Thyroid gland (tissue), 4 donors: ENCODE measurements at regions not wholly inside any gene's neighbourhood (a gene's known extent, or its start where the extent isn't known, plus 50 kb on each side); places are given as distances from the start of the nearest gene placed in this dataset.

Experiments used
- DNase-seq, 2 donors: peaks; one replicate each; pipeline ENCODE4 v3.0.0-alpha.2; 2019
- H3K27ac ChIP-seq, 3 donors: fragments of 200-600 bp; sonication (generic); 1 replicate in 2 of 3; 2 replicates in 1 of 3; pipeline ENCODE4 v1.5.1; 2016 to 2019; ENCODE audit warnings: mild to moderate bottlenecking in 1 of 3, moderate library complexity in 1 of 3
- H3K27me3 ChIP-seq: fragments of 200-600 bp; sonication (generic); one replicate; pipeline ENCODE4 v1.5.1; 2019
- H3K36me3 ChIP-seq, 2 donors: fragments of 200-600 bp; sonication (generic); one replicate each; pipeline ENCODE4 v1.5.1; 2016 to 2019
- H3K4me1 ChIP-seq, 2 donors: fragments of 200-600 bp; sonication (generic); one replicate each; pipeline ENCODE4 v1.5.1; 2017 to 2019
- H3K4me3 ChIP-seq, 3 donors: fragments of 200-600 bp; sonication (generic); replicated peaks in 1 of 3; 1 replicate in 2 of 3; 2 replicates in 1 of 3; pipeline ENCODE4 v1.5.1; 2016; ENCODE audit warnings: mild to moderate bottlenecking in 1 of 3
- H3K9me3 ChIP-seq: fragments of 200-600 bp; sonication (generic); one replicate; pipeline ENCODE4 v1.5.1; 2017
- POLR2A ChIP-seq, 2 donors: fragments of 450-650 bp; IDR thresholded peaks; one replicate each; pipeline ENCODE4 v1.6.1; 2017; ENCODE audit warnings: antibody characterized with exemption in 2 of 2, mild to moderate bottlenecking in 2 of 2, moderate library complexity in 1 of 2
- whole genome bisulfite sequencing, 2 donors: methylation state at CpG; one replicate each; pipeline ENCODE4 v1.1.5; 2017; 5-methylcytosine and 5-hydroxymethylcytosine counted together
- intact Hi-C: fragments of 100-400 bp; cut with DNase I; formaldehyde crosslinking; loops from one replicate; pipeline ENCODE4 v1.15.1; 2023
- TF ChIP-seq, protein P1 (sequence below), 6 experiments: fragments of 200-600 bp in 3 of 6; fragments of 450-650 bp in 3 of 6; sonication (generic) in 3 of 6; IDR thresholded peaks; one replicate each; pipeline ENCODE4 v1.5.1; 2016 to 2019; ENCODE audit warnings: antibody characterized with exemption in 6 of 6, mild to moderate bottlenecking in 2 of 6, inconsistent platforms in 1 of 6, moderate library complexity in 1 of 6

DNA sequence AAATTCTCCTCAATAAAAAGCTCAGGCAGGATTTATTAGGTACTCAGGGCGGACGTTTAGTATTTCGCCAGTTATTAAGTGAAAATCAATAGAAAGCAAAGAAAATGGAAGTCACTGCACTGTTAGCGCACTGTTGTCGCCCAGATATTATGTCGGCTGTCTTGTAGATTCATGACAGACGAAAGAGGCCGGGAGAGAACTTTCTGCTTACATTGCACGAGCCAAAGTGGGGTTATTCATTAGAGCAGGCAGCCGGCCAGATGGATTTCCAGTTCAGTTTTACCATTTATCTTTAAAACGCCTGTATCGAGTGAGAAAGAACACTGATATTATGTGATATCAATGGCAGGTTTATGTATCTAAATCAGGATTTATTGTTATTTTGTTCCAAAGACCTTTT, 866.0 kb upstream of the NR2F2 start:
- Histone ChIP-seq H3K27me3 (no peaks in the 10 kb centered on the region), H3K36me3 (no peaks in the 10 kb centered on the region), H3K27ac (no peak overlapping the region), H3K4me3 (no peak overlapping the region), H3K4me1 (no peaks in the 10 kb centered on the region), H3K9me3 (no peaks in the 10 kb centered on the region)
- TF ChIP-seq, protein P1, sequence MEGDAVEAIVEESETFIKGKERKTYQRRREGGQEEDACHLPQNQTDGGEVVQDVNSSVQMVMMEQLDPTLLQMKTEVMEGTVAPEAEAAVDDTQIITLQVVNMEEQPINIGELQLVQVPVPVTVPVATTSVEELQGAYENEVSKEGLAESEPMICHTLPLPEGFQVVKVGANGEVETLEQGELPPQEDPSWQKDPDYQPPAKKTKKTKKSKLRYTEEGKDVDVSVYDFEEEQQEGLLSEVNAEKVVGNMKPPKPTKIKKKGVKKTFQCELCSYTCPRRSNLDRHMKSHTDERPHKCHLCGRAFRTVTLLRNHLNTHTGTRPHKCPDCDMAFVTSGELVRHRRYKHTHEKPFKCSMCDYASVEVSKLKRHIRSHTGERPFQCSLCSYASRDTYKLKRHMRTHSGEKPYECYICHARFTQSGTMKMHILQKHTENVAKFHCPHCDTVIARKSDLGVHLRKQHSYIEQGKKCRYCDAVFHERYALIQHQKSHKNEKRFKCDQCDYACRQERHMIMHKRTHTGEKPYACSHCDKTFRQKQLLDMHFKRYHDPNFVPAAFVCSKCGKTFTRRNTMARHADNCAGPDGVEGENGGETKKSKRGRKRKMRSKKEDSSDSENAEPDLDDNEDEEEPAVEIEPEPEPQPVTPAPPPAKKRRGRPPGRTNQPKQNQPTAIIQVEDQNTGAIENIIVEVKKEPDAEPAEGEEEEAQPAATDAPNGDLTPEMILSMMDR (IDR thresholded peaks at IDR 0.05), result no peak
- TF ChIP-seq POLR2A (IDR thresholded peaks at IDR 0.05), result no peak
- WGBS, 2 donors, result 69 to 73% methylated on average over 12 of the region's 12 CpGs
- intact Hi-C loops, result no loop called here
- DNase-seq, result no peak

DNA sequence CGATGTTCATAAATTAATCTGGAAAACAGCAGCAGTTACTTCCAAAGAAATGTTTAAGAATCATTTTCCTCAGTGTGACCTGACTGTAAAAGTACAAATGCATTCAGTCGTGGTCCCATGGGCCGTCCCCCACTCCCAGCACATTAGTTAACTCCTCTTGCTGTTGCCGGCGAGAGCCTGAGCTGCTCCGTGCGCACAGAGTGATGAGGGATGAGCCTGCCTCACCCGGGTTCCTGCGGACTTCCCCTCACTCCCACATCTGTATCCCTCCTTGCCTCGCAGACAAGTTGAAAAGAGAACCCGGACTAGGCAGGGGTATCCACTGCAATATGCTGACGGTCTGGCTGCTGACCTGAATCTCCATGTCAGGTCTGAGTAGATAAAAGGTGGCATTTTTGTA, 861.7 kb upstream of the NR2F2 start:
- H3K27me3 ChIP-seq, result no peaks in the 10 kb centered on the region
- no peak for DNase-seq
- WGBS, 2 donors, result 55 to 67% methylated on average over 12 of the region's 12 CpGs
- no peak overlapping the region for H3K4me3 ChIP-seq
- no peaks in the 10 kb centered on the region for H3K36me3 ChIP-seq
- no peak overlapping the region for H3K27ac ChIP-seq
- no peaks in the 10 kb centered on the region for H3K9me3 ChIP-seq
- intact Hi-C loops, result no loop called here
- H3K4me1 ChIP-seq, result no peaks in the 10 kb centered on the region
- TF ChIP-seq, protein P1 (IDR thresholded peaks at IDR 0.05), result no peak
- TF ChIP-seq POLR2A (IDR thresholded peaks at IDR 0.05), result no peak

DNA sequence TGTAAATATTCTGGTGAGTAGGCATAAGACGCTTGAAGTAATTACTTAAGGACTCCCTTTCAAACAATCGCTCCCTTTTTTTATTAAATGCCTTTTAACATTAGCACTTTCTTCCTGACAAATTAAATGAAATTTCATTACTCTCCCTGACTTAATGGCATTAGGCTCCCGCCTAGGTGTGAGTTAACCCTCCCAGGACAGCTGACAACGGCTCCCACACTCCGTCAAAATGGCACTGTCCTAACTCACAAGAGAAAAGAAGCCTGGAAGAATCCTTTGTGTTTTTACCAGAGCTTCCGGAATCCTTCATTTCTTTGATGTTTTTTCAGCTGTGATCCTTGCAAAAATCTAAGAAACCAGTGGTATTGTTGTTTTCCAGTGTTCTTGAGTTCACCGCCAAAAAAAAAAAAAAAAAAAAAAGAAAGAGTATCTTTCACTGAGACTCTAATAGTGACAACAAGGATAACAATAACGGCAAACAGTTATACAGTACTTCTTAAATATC, 861.0 kb upstream of the NR2F2 start:
- intact Hi-C loops, result no loop called here
- no peak for TF ChIP-seq POLR2A (IDR thresholded peaks at IDR 0.05)
- TF ChIP-seq, protein P1 (IDR thresholded peaks at IDR 0.05), result no peak
- Histone ChIP-seq H3K27me3 (no peaks in the 10 kb centered on the region), H3K4me1 (no peaks in the 10 kb centered on the region), H3K9me3 (no peaks in the 10 kb centered on the region), H3K36me3 (no peaks in the 10 kb centered on the region), H3K27ac (peak overlapping the region in 1 of 3 donors; percentile 37), H3K4me3 (no peak overlapping the region)
- DNase-seq, result no peak
- 48 to 55% methylated on average over 8 of the region's 8 CpGs for WGBS, 2 donors

DNA sequence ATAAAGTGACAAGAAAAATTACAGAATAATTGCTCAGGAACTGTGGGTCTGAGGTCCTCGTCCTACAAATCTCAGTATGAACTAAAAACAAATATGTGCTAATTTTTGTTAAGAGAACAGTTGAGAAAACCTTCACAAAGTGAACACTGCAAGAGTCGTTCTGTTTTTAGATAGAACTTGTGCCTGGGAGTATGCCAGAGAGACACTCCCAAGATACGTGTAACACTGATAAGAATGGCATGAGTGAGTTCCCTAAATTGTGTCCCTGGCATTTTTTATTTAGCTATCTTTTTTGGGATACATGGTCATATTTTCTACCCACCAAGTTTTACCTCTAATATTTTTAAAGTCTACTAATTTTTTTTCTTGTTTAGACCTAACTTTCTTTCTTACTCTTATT, 860.0 kb upstream of the NR2F2 start:
- intact Hi-C loops, result no loop called here
- H3K4me3 ChIP-seq, result no peak overlapping the region
- TF ChIP-seq, protein P1 (IDR thresholded peaks at IDR 0.05), result no peak
- no peak for TF ChIP-seq POLR2A (IDR thresholded peaks at IDR 0.05)
- H3K27ac ChIP-seq, result peak overlapping the region in 2 of 3 donors; percentile 37 to 52
- WGBS, 2 donors, result 52 to 61% methylated on average over 3 of the region's 3 CpGs
- H3K9me3 ChIP-seq, result no peaks in the 10 kb centered on the region
- H3K36me3 ChIP-seq, result no peaks in the 10 kb centered on the region
- no peak for DNase-seq
- H3K27me3 ChIP-seq, result no peaks in the 10 kb centered on the region
- H3K4me1 ChIP-seq, result no peaks in the 10 kb centered on the region

DNA sequence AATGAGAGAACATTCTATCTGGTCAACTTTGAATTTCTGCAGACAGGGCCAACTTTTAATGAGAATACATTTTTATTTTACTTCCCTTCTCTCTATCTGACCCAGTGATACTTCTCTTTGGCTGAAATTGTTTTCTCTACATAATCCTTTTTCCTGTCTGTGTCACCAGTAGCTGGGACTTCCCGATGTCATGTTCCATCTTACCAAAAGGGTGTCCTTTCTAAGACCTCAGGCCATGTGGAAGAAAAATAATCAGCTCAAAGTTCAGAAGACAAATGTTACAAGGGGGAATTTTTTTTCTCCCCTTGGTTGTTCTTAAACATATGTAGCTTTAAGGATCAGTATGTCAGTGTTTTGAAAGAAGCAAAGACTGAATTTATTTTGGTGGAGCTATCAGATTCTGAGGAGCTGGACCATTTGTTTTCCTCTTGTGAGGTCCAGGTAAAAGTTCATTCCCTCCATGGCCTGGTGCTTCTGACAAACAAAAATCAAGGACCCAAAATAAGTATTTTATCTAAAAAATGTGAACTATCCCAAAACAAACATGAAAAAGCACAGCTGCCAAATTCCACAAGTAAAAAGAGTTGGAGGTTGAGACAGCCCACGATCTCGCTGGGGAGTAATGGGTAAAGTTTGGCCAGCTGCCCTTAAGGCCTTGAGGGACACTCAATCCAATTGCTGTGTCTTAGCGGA, 859.4 kb upstream of the NR2F2 start:
- no peaks in the 10 kb centered on the region for H3K36me3 ChIP-seq
- TF ChIP-seq POLR2A (IDR thresholded peaks at IDR 0.05), result no peak
- TF ChIP-seq, protein P1 (IDR thresholded peaks at IDR 0.05), result no peak
- H3K4me1 ChIP-seq, result no peaks in the 10 kb centered on the region
- WGBS, 2 donors, result 37 to 44% methylated on average over 4 of the region's 4 CpGs
- H3K27ac ChIP-seq, result peak overlapping the region in 2 of 3 donors; percentile 37 to 52
- H3K4me3 ChIP-seq, result no peak overlapping the region
- H3K9me3 ChIP-seq, result no peaks in the 10 kb centered on the region
- no peaks in the 10 kb centered on the region for H3K27me3 ChIP-seq
- intact Hi-C loops, result no loop called here
- DNase-seq, result no peak
